Liver (tissue), 8 donors: ENCODE measurements at regions not wholly inside any gene's neighbourhood (a gene's known extent, or its start where the extent isn't known, plus 50 kb on each side); places are given as distances from the start of the nearest gene placed in this dataset.

Experiments
- DNase-seq: peaks from one replicate; pipeline ENCODE4 v3.0.0-alpha.2; 2017; ENCODE audit warnings: low spot score
- H3K27ac ChIP-seq, 2 donors: one replicate each; pipeline ENCODE4 v1.7.0; 2013; ENCODE audit warnings: inconsistent platforms in 2 of 2, low read length in 2 of 2, control low read depth in 1 of 2, low read depth in 1 of 2, mild to moderate bottlenecking in 1 of 2
- H3K27me3 ChIP-seq, 4 donors: one replicate each; pipeline versions ENCODE4 v1.6.1 to v1.7.0; 2013; ENCODE audit warnings: low read length in 3 of 4, inconsistent platforms in 1 of 4, mild to moderate bottlenecking in 1 of 4, moderate library complexity in 1 of 4; ENCODE audit not compliant: control insufficient read depth in 4 of 4, insufficient read depth in 4 of 4
- H3K36me3 ChIP-seq, 4 donors: one replicate each; pipeline versions ENCODE4 v1.6.1 to v1.7.0; 2013; ENCODE audit warnings: low read length in 3 of 4, mild to moderate bottlenecking in 3 of 4, low read depth in 1 of 4, moderate library complexity in 1 of 4; ENCODE audit not compliant: control insufficient read depth in 4 of 4, insufficient read depth in 3 of 4
- H3K4me1 ChIP-seq, 4 donors: one replicate each; pipeline versions ENCODE4 v1.6.1 to v1.7.0; 2013; ENCODE audit warnings: low read length in 3 of 4, mild to moderate bottlenecking in 3 of 4, moderate library complexity in 1 of 4; ENCODE audit not compliant: control insufficient read depth in 4 of 4, insufficient read depth in 4 of 4
- H3K4me3 ChIP-seq, 3 donors: one replicate each; pipeline versions ENCODE4 v1.6.1 to v1.7.0; 2013; ENCODE audit warnings: low read length in 3 of 3, control low read depth in 1 of 3, low read depth in 1 of 3, mild to moderate bottlenecking in 1 of 3
- H3K9ac ChIP-seq, 2 donors: one replicate each; pipeline ENCODE4 v1.7.0; 2013; ENCODE audit warnings: low read length in 2 of 2, mild to moderate bottlenecking in 2 of 2, moderate library complexity in 2 of 2, control low read depth in 1 of 2, low read depth in 1 of 2
- H3K9me3 ChIP-seq, 4 donors: one replicate each; pipeline versions ENCODE4 v1.6.1 to v1.7.0; 2013; ENCODE audit warnings: low read length in 3 of 4; ENCODE audit not compliant: control insufficient read depth in 4 of 4
- EGR1 ChIP-seq, 2 donors: IDR thresholded peaks; 2 replicates each; pipeline ENCODE4 v1.6.1; 2016 to 2018; ENCODE audit warnings: antibody characterized with exemption in 2 of 2, low read depth in 2 of 2
- FOXA1 ChIP-seq: IDR thresholded peaks from 2 replicates; pipeline ENCODE4 v1.6.1; 2016; ENCODE audit warnings: antibody characterized with exemption
- FOXA2 ChIP-seq: IDR thresholded peaks from 2 replicates; pipeline ENCODE4 v1.6.1; 2016; ENCODE audit warnings: antibody characterized with exemption
- GABPA ChIP-seq, 2 donors: IDR thresholded peaks in 1 of 2; conservative IDR thresholded peaks in 1 of 2; 2 replicates each; pipeline ENCODE4 v1.6.1; 2016; ENCODE audit warnings: antibody characterized with exemption in 2 of 2, mild to moderate bottlenecking in 1 of 2, moderate library complexity in 1 of 2
- HNF4A ChIP-seq, 2 donors: conservative IDR thresholded peaks; 2 replicates each; pipeline ENCODE4 v1.6.1; 2016; ENCODE audit warnings: antibody characterized with exemption in 2 of 2, mild to moderate bottlenecking in 2 of 2
- HNF4G ChIP-seq: IDR thresholded peaks from 2 replicates; pipeline ENCODE4 v1.6.1; 2016; ENCODE audit warnings: antibody characterized with exemption
- JUND ChIP-seq, 2 donors: IDR thresholded peaks; 2 replicates each; pipeline ENCODE4 v1.6.1; 2016; ENCODE audit warnings: antibody characterized with exemption in 2 of 2
- NR2F2 ChIP-seq: IDR thresholded peaks from 2 replicates; pipeline ENCODE4 v1.6.1; 2016; ENCODE audit warnings: antibody characterized with exemption
- RAD21 ChIP-seq, 2 donors: IDR thresholded peaks; 2 replicates each; pipeline ENCODE4 v1.6.1; 2016; ENCODE audit warnings: antibody characterized with exemption in 2 of 2, mild to moderate bottlenecking in 2 of 2
- RXRA ChIP-seq, 2 donors: IDR thresholded peaks; 2 replicates each; pipeline ENCODE4 v1.6.1; 2017 to 2018; ENCODE audit warnings: antibody characterized with exemption in 2 of 2, mild to moderate bottlenecking in 1 of 2
- SP1 ChIP-seq: IDR thresholded peaks from 2 replicates; pipeline ENCODE4 v1.6.1; 2018; ENCODE audit warnings: antibody characterized with exemption, mild to moderate bottlenecking
- TAF1 ChIP-seq: conservative IDR thresholded peaks from 2 replicates; pipeline ENCODE4 v1.6.1; 2016; ENCODE audit warnings: antibody characterized with exemption, mild to moderate bottlenecking
- YY1 ChIP-seq: IDR thresholded peaks from 2 replicates; pipeline ENCODE4 v1.6.1; 2016; ENCODE audit warnings: antibody characterized with exemption, mild to moderate bottlenecking
- WGBS: extraction: QIAGEN DNeasy Blood & Tissue Kit; methylation state at CpG from one replicate; pipeline ENCODE4 v1.1.7; 2013; 5-methylcytosine and 5-hydroxymethylcytosine counted together
- TF ChIP-seq, protein P1 (sequence below): IDR thresholded peaks from 2 replicates; pipeline ENCODE4 v1.6.1; 2016; ENCODE audit warnings: antibody characterized with exemption
- TF ChIP-seq, protein P2 (sequence below): IDR thresholded peaks from 2 replicates; pipeline ENCODE4 v1.6.1; 2016; ENCODE audit warnings: antibody characterized with exemption
- TF ChIP-seq, protein P3 (sequence below): fragments of 150-350 bp; IDR thresholded peaks from 2 replicates; pipeline ENCODE4 v1.5.1; 2017; ENCODE audit warnings: improper control_type of control experiment, low read depth, low read length; ENCODE audit not compliant: missing input control
- TF ChIP-seq, protein P4 (sequence below): IDR thresholded peaks from 2 replicates; pipeline ENCODE4 v1.6.1; 2016; ENCODE audit warnings: antibody characterized with exemption, mild to moderate bottlenecking
- TF ChIP-seq, protein P5 (sequence below): IDR thresholded peaks from 2 replicates; pipeline ENCODE4 v1.6.1; 2016; ENCODE audit warnings: antibody characterized with exemption
- donor health status: healthy.
- donor health status: healthy.
- donor health status: healthy.
- donor health status: healthy.
- donor health status: healthy.

DNA sequence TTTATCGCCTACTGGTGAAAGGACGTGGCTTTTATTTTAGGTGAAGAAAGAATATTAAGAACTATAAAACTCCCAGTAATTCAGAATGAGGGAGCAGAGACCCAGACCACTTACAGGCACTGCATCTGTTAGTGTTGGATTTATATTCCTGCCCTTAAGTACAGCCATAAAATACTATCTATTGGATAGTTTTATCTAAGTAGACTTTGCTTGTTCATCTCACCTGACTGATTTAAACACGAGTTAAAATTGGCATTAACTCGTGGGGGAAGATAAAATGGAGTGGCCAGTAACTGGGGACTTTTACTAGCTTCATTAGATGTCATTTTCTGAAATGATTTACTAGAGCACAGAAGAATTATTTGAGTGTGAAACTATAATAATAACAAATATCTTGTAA is 1377.5 kb upstream of the TMEM132C start (continued):
- TF ChIP-seq, protein P1, sequence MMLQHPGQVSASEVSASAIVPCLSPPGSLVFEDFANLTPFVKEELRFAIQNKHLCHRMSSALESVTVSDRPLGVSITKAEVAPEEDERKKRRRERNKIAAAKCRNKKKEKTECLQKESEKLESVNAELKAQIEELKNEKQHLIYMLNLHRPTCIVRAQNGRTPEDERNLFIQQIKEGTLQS = no peak
- TF ChIP-seq RXRA (IDR thresholded peaks at IDR 0.05) (no peak), JUND (IDR thresholded peaks at IDR 0.05) (no peak), FOXA2 (no peak)

DNA sequence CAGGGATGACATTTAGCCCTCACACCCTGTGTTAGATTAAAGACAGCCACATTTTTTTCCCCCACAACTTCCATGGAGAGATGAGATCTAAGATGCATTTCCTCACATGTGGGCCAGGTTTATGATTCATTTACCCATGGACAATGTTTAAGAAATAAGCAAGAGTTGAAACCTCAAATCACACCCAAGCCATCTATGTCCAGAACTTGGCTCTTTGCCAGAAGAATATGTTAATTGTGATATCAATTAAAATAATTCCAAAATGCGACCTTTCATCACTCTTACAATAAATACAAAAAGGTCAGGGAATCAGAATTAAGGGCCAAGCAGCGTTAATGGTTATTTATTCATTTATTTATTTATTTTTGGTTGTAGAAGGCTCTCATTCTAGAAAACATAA is 1376.9 kb upstream of the TMEM132C start:
- no peaks in the 10 kb centered on the region for H3K36me3 ChIP-seq
- H3K9ac ChIP-seq = no peak overlapping the region
- no peaks in the 10 kb centered on the region for H3K4me1 ChIP-seq
- H3K27ac ChIP-seq = no peak overlapping the region
- DNase-seq = no peak
- H3K4me3 ChIP-seq = no peak overlapping the region
- H3K9me3 ChIP-seq = peaks cover 0 to 9% (median under 1%) of the 10 kb centered on the region in 4 donors
- H3K27me3 ChIP-seq = no peaks in the 10 kb centered on the region
- TF ChIP-seq, protein P2, sequence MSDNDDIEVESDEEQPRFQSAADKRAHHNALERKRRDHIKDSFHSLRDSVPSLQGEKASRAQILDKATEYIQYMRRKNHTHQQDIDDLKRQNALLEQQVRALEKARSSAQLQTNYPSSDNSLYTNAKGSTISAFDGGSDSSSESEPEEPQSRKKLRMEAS = no peak
- TF ChIP-seq, protein P3, sequence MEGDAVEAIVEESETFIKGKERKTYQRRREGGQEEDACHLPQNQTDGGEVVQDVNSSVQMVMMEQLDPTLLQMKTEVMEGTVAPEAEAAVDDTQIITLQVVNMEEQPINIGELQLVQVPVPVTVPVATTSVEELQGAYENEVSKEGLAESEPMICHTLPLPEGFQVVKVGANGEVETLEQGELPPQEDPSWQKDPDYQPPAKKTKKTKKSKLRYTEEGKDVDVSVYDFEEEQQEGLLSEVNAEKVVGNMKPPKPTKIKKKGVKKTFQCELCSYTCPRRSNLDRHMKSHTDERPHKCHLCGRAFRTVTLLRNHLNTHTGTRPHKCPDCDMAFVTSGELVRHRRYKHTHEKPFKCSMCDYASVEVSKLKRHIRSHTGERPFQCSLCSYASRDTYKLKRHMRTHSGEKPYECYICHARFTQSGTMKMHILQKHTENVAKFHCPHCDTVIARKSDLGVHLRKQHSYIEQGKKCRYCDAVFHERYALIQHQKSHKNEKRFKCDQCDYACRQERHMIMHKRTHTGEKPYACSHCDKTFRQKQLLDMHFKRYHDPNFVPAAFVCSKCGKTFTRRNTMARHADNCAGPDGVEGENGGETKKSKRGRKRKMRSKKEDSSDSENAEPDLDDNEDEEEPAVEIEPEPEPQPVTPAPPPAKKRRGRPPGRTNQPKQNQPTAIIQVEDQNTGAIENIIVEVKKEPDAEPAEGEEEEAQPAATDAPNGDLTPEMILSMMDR = no peak
- TF ChIP-seq HNF4G (no peak), FOXA2 (no peak), JUND (IDR thresholded peaks at IDR 0.05) (no peak), RXRA (IDR thresholded peaks at IDR 0.05) (no peak), FOXA1 (no peak), RAD21 (IDR thresholded peaks at IDR 0.05) (no peak), HNF4A (conservative IDR thresholded peaks at IDR 0.05) (no peak), EGR1 (IDR thresholded peaks at IDR 0.05; ENCODE audit: low read depth in 2 of 2) (no peak), YY1 (no peak), SP1 (no peak), GABPA (IDR thresholded peaks at IDR 0.05 in 1 of 2, conservative IDR thresholded peaks at IDR 0.05 in 1 of 2) (no peak), TAF1 (no peak), NR2F2 (no peak)
- TF ChIP-seq, protein P4, sequence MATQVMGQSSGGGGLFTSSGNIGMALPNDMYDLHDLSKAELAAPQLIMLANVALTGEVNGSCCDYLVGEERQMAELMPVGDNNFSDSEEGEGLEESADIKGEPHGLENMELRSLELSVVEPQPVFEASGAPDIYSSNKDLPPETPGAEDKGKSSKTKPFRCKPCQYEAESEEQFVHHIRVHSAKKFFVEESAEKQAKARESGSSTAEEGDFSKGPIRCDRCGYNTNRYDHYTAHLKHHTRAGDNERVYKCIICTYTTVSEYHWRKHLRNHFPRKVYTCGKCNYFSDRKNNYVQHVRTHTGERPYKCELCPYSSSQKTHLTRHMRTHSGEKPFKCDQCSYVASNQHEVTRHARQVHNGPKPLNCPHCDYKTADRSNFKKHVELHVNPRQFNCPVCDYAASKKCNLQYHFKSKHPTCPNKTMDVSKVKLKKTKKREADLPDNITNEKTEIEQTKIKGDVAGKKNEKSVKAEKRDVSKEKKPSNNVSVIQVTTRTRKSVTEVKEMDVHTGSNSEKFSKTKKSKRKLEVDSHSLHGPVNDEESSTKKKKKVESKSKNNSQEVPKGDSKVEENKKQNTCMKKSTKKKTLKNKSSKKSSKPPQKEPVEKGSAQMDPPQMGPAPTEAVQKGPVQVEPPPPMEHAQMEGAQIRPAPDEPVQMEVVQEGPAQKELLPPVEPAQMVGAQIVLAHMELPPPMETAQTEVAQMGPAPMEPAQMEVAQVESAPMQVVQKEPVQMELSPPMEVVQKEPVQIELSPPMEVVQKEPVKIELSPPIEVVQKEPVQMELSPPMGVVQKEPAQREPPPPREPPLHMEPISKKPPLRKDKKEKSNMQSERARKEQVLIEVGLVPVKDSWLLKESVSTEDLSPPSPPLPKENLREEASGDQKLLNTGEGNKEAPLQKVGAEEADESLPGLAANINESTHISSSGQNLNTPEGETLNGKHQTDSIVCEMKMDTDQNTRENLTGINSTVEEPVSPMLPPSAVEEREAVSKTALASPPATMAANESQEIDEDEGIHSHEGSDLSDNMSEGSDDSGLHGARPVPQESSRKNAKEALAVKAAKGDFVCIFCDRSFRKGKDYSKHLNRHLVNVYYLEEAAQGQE = no peak
- TF ChIP-seq, protein P5, sequence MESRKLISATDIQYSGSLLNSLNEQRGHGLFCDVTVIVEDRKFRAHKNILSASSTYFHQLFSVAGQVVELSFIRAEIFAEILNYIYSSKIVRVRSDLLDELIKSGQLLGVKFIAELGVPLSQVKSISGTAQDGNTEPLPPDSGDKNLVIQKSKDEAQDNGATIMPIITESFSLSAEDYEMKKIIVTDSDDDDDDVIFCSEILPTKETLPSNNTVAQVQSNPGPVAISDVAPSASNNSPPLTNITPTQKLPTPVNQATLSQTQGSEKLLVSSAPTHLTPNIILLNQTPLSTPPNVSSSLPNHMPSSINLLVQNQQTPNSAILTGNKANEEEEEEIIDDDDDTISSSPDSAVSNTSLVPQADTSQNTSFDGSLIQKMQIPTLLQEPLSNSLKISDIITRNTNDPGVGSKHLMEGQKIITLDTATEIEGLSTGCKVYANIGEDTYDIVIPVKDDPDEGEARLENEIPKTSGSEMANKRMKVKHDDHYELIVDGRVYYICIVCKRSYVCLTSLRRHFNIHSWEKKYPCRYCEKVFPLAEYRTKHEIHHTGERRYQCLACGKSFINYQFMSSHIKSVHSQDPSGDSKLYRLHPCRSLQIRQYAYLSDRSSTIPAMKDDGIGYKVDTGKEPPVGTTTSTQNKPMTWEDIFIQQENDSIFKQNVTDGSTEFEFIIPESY = no peak
- TF ChIP-seq, protein P1 = no peak
- 56% methylated on average over 2 of the region's 2 CpGs for WGBS
